ENCODE measurements at regions not wholly inside any gene's neighbourhood (a gene's known extent, or its start where the extent isn't known, plus 50 kb on each side); places are given as distances from the start of the nearest gene placed in this dataset.

DNA sequence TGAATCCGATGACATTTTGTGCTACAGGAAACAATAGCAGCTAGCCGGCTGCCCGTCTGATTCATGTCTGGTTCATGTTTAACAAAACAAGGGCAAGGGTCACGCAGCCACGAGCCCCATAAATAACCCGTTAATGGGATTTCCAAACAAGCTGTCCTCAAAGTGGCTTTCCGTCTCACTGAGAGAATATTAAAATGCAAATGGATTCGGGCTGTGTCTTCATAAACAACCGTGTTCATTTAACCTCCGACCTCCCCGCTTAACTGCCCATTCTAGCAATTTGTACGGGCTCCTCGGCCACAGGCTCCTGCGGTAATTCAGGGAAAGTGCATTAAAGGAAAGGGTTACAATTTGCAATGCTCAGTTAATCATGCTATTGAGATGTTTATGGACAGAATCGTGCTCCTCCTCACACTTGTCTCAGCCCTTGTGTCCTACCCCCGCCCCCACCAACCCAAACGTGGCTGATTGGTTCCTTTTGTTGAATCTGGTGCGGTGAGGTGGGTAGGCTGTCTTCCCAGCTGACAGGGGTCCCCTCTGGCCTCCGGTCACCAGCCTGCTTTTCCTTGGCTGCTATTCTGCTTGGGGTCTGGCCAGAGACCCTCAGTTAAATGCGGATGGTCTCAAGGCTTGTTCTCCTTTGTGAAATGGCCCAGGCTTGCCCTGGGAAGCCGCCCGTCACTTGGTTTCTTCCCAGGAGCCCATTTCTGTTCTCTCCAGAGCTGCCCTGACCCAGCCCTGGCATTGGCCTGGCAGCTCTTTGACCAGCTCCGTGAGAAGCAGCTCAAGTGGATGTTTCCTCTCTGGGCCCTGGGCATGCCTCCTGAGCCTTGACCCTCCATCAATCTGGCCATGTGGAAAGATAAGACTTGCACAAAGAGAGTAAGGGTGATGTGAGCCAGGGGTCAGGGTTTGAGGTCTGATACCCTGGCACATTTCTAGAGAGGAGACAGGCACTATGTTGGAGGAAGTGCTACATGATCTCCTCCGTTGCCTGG lies 200.7 kb upstream of the POU3F1 start:
- in situ Hi-C loops (cut with HindIII; ENCODE audit: low sequenced_read_pairs) = no loop called here

DNA sequence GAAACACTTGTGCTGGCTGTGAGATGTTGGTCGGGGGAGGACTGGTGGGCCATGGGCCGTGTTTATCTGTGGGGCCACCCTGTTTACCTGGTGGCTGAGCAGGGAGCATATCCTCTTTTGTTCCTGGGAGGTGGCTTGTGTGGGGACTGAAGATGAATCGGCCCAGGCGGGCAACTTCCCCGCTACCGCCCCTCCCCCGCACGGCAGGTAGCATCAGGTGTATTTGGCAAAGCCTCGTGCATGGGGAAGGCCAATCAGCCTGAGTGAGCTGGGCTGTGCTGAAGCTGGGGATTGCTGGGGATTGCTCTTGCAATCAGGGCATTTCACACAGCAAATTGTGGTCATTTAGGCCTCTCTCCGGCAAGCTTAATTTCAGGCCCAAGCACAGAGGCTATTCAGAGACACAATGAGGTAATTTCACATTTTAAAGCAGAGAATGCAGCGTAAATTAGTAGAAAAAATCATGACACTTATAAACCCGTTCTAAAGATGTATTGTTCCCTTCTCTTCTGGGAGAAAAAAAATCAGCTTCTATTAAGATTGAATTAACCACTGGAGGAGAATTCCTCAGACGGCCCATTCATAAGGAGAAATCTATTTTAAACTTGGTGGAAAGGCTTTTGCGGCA lies 197.7 kb upstream of the POU3F1 start:
- in situ Hi-C loops (cut with HindIII; ENCODE audit: low sequenced_read_pairs) = loop anchor here (5.0 kb wide), 1 partner anchor 563 kb away; no protein-coding TSS in a partner anchor

DNA sequence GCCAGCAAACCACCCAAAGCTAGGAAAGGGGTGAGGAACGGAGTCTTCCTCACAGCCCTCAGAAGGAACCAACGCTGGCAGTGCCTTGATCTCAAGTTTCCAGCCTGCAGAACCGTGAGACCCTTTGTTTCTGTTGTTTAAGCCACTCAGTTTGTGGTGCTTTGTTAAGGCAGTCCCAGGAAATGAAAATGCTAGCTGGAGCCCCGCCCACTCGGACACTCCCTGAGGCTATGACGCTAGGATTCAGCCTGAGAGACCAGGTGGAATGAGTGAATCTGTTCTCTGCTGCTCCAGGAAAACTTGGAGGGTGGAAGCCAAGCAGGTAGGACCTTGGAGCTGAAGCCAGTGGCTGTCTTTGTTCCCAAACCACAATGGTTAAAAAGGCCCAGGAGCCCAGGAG lies 196.5 kb upstream of the POU3F1 start:
- in situ Hi-C loops (cut with HindIII; ENCODE audit: low sequenced_read_pairs) = loop anchor here (5.0 kb wide), 1 partner anchor 564 kb away; no protein-coding TSS in a partner anchor

DNA sequence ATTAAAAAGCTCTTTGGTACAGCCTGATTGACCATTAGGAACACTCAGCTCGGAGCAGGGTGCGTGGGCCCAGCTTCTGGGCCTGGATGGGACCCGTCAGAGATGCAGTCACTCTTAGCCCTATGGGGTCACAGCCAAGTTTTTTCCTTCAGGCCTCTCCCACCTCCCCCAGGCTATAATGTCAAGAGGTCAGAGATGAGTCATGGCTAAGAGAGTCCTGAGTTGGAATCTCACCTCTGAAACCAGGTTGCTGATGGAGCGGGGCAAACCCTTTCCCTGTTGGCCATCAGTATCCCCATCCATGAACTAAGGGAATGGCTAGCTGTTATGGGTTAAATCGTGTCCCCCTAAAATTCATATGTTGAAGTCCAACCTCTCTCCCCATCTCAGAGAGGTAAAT lies 195.9 kb upstream of the POU3F1 start:
- in situ Hi-C loops (cut with HindIII; ENCODE audit: low sequenced_read_pairs) = loop anchor here (5.0 kb wide), 1 partner anchor 565 kb away; no protein-coding TSS in a partner anchor

DNA sequence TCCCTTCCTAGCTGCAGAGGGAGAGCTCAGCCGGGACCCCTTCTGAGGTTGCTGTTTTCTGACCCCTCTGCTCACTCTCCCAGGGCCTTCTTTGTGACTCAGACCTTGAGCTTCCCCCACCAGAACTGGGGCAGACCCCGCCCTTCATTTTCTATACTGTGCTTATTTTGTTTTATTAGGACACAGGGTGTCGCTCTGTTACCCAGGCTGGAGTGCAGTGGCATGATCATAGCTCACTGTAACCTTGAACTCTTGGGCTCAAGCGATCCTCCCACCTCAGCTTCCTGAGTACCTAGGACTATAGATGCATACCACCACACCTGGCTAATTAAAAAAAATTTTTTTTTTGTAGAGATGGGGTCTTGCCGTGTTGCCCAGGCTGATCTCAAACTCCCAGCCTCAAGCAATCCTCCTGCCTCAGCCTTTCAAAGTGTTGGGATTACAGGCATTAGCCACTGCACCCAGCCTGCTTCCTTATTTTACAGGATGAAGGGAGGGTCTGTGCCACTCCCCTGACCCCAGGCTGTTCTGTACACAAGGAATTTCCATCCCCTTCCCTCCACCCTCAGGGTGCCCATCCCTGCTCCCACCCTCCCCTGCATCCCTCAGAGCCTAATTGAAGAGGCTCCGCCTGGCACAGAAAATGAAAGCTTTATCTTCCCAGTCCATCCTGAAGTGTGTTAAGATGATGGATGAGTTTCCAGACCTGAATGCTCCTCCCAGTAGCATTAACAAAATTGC lies 195.2 kb upstream of the POU3F1 start:
- in situ Hi-C loops (cut with HindIII; ENCODE audit: low sequenced_read_pairs) = loop anchor here (5.0 kb wide), 1 partner anchor 566 kb away; no protein-coding TSS in a partner anchor

DNA sequence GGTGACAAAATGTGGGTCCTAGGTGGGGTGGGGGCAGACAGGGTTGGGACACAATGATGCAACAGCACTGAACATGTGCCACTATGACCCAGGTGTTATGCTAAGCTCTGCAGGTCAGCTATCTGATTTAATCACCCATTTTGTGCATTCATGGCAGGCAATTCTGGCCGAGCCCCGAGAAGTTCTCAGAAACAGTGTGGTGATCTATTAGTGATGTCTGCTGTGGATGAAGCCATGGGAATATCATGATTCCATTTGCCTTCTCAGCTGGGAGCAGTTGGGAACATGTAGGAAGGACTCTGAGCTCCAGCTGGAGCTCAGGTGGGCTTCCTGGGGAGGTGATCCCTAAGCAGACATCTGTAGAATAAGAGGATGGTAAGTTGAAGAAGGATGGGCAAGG lies 194.0 kb upstream of the POU3F1 start:
- in situ Hi-C loops (cut with HindIII; ENCODE audit: low sequenced_read_pairs) = loop anchor here (5.0 kb wide), 1 partner anchor 567 kb away; no protein-coding TSS in a partner anchor

DNA sequence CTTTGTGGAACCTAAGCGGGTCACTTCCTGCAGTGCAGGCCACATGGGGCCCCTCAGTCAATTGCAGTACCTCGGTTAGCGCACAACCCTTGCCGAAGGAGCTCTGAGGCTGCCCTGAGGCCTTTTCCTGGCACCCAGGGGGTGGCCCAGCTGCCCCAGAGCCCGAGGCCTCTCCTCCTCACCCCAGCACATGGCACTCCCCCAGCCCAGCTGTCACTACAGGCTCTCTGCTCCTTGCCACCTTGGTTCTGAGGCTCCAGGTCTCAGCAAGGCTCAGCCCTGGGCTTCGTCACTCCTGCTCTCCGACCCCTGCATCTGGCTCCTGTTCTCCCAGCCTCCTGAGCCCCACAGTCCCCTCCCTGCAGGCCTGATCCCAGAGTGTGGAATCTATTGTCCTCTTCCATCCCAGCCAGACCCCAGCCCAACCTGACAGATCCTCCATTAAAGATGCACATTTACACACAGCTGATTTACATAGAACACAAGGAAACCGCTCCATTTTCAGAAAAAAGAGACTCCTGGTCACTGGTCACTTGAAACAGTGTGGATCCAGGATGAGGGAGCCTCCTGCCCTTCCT lies 192.8 kb upstream of the POU3F1 start:
- in situ Hi-C loops (cut with HindIII; ENCODE audit: low sequenced_read_pairs) = no loop called here

DNA sequence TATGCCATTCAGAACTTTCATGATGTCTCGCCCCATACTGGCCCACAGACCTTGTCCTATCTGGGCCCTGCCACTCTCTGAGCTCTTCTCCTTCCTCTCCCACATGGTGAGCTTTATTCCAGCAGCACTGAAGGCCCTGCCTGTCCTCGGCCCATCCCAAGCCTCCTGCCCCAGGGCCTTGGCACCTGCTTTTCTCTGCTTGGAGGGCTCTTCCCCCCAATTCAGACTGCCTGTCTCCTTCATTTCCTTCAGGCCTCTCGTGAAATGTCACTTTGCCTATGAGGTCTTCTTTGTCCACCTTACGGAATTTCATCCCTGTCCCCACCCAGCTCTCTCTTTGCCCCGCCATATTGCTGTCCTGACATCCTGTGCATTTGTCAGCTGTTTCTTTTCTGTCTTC lies 191.7 kb upstream of the POU3F1 start:
- in situ Hi-C loops (cut with HindIII; ENCODE audit: low sequenced_read_pairs) = no loop called here

DNA sequence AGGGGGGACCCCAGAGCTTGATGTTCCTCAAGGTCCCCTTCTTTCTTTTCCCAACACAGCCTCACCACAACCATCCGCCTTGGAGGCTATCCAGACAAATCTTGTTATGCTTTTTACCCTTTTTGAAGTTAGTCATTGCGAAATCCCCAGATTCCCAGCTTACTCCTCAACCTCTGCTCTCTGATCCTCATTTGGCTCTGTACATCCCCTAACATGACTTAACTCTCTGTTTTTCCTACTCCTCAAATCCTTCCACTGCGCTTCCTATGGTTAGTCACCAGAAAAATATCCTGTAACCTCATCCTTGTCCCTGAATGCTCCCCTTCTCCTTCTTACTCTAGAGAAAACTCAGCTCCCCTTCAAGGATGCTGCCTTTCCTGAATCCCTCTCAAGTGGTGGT lies 189.1 kb upstream of the POU3F1 start:
- in situ Hi-C loops (cut with HindIII; ENCODE audit: low sequenced_read_pairs) = no loop called here

DNA sequence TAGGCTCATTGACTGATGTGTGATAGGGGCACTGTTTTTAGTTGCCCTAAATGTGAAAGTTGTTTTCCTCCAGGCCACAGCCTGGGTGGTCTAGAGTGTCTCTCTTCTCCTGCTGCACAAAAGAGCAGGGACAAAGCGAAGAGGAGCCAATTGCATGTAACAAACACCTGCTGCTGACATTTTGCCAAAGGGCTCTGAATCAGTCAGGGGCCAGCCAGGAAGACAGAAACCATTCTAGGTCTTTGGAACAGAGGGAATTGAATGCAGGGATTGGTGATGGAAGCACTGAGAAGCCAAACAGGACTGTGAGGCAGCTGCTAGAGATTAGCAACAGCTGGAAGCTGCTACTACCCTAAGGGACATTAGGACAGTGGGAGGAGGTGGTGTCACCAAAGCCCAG lies 185.3 kb upstream of the POU3F1 start:
- in situ Hi-C loops (cut with HindIII; ENCODE audit: low sequenced_read_pairs) = no loop called here

DNA sequence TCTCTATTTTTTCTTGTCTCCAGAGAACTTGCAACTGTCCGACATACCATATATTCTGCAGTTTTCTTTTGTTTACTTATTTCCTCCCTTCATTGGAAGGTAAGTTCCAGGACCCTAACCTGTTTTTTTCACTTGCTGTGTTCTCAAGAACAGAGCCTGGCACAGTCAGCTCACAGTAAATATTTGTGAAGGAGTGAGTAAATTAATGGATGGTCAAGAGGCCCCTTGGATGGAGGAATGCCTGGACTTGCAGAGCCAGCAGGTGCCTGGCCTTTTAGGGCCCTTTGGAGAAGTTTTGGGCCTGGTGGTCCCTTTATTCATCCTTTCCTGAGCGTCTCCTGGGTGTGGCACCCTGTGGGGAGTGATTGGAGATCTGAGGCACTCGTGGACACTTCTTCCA lies 182.1 kb upstream of the POU3F1 start:
- in situ Hi-C loops (cut with HindIII; ENCODE audit: low sequenced_read_pairs) = no loop called here

DNA sequence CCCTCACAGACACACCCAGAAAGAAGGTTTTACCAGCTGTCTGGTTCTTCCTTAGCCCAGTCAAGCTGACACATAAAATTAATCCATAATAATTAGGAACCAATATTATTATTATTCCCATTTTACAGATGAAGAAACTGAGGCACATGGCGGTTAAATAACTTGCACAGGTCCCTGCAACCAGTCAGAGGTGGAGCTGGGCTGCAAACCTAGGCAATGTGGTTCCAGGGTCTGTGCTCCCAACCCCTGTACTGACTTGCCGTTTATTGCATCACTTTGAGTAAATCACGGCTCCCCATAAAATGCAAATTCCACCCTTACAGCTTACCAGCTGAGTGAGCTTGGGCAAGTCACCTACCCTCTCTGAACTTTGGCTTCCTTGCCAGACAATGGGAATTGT lies 179.2 kb upstream of the POU3F1 start:
- in situ Hi-C loops (cut with HindIII; ENCODE audit: low sequenced_read_pairs) = no loop called here

DNA sequence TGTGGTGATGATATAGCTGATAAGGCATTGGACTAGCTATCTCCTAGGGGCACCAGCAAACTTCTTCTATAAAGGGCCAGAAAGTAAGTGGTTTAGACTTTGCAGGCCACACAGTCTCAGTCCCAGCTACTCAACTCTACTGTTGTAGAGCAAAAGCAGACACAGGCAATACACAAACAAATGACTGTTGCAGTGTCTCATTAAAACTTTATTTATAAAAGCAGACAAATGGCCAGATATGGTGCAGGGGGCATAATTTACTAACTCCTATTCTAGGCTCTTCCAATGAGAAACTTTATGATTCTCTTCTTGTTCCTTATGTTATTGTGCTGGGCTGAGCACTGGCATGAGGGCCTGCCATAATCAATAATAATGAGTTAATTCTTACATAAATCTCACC lies 176.8 kb upstream of the POU3F1 start:
- in situ Hi-C loops (cut with HindIII; ENCODE audit: low sequenced_read_pairs) = no loop called here

DNA sequence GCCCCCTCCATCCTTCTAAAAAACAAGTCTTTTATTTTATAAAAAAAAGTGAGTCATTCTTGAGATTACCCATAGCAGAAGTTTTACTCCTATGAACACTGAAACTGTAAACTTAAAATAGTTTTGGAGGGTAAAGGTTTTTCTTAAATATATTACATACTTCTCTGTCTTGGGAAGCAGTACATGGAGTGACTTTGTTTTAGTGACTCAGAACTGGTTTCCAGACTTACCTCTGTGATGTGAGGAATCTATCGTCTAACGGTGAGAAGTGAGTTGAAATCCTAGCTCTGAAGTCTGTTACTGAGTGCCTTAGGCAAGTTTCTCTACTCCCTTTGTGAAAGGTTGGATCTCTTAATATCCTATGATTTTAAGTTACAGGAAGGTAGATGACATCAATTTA lies 176.3 kb upstream of the POU3F1 start:
- in situ Hi-C loops (cut with HindIII; ENCODE audit: low sequenced_read_pairs) = no loop called here

DNA sequence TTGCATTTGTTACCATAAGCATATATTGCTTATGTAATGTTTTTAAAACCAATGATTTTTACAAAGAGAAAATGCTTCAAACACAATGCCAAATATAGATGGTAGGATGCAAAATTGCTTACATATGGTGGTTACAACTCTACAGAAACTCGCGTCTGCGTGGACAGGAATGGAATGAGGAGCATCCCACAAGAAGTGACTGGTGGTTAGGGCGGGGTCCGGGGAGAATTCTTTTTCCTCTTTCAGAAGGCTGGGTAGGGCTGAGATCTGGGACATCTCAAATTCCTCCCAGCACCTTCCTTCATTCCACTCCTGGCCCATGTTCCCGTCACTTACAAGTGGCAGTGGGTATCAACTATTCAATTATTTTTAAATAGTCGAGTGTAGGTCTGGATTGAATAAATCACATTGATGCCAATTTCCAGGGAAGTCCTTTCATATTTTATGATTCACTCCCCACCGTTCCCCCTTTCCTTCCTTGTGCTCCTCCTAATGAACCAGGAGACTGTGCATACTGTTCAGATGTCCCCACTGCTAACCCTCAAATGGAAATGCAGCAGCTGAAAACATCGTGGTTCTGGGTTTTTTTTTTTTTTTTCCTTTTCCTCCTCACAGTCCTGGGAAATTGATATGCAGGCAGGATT lies 174.5 kb upstream of the POU3F1 start:
- in situ Hi-C loops (cut with HindIII; ENCODE audit: low sequenced_read_pairs) = no loop called here

DNA sequence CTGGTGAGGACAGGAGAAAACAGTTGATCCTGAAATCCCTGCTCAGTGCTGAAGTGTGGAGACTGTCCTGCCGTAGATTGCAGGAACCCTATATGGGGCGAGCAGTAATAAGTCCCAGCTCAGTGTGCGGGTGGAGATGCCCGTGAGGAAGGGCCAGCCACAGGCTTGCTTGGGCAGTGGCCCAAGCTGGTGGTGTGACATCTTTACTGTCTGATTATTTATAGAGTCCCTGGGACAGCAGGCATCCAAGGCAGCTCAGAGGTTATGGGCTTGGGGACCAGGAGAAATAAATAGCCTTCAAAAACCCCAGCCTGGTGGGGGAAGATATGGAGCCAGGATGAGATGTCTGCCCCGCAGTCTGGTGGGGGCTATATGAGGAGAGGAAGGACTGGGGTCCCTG lies 170.7 kb upstream of the POU3F1 start:
- in situ Hi-C loops (cut with HindIII; ENCODE audit: low sequenced_read_pairs) = no loop called here

DNA sequence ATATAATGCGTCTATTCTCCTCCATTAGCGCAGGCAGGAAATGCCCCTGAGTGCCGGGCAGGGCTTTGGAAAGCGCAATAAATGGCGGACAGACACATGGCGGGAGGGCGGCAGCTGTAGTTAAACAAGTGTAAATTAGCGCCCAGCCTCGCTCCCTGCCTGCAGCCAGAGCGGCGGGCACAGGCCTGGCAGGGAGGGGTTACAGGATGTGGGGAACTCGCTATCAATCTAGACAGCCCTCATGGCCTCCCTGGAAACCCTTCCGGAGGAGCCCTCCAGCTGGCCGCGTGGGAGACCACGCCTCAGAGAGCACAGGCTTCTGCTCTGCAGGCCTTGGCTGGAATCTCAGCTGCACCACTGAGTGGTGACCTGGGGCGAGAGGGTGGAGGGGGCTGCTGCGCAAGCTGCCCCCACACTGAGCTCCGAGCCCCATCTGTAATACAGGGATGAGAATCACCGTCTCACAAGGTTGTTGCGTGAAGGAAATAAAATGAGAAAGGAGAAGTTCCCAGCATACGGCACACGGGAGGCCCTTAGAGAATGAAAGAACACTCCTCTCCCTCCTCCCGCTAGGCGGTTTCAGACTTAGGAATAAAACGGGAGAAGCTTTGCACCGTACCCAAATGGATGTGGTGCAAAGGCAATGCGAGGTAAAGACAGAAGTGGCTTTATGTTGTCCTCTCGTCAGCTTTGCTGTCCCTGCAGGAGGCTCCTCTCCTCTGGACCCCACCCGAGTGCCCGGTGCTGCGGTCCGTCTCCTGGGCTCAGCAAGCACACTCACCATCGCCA lies 167.2 kb upstream of the POU3F1 start:
- in situ Hi-C loops (cut with HindIII; ENCODE audit: low sequenced_read_pairs) = no loop called here

DNA sequence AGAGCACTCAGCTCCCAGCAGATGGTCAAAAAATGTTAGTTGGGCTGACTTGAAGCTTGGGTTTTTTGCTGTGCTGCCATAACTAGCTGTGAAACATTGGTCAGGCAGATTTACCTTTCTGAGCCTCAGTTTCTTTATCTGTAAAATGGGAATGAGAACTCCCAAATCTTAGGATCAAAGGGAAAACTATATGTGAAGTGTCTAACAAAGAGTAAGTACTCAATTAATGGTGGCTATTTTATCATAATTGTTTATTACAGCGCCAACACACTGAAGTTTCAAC lies 164.2 kb upstream of the POU3F1 start:
- in situ Hi-C loops (cut with HindIII; ENCODE audit: low sequenced_read_pairs) = no loop called here

DNA sequence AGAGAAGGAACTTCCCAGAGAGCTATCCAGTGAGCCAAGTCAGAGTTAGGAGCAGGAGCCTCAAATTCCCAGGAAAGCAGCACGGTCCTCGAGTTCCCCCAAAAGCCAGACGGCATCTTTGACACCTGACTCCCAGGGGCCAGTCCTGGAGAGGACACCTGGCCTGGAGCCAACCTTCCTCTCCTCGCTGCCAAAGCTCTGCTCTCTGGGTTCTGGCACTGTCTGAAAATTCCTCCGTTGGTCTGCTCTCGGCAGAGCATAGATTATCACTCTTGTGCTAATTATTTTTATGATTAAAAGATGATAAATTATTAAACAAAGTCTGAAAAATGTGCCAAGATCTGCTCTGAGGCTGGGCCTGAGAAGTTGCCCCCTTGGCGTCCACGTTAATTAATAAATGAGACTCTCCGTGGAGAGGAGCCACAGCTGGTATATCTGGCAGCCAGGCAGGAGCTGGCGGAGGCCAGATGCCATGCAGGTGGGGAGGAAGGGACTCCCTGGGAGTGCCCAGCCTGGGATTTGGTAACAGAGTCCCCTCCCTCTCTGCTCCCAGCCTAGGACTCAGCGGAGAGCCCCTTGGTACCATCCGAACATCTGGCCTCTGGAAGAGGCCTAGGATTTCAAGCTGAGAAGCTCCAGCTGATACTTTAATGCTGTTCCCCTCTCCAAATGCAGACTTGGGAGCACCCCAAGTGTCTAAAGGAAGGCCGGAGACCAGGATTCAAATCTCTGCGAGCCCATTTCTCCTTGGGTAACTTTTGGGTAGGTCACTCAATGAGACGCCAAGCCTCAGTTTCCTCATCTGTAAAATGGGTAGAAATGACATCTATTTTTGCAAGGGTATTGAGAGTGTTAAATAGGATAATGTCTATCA lies 163.7 kb upstream of the POU3F1 start:
- in situ Hi-C loops (cut with HindIII; ENCODE audit: low sequenced_read_pairs) = no loop called here
